ENCODE measurements at regions not wholly inside any gene's neighbourhood (a gene's known extent, or its start where the extent isn't known, plus 50 kb on each side); places are given as distances from the start of the nearest gene placed in this dataset.

DNA sequence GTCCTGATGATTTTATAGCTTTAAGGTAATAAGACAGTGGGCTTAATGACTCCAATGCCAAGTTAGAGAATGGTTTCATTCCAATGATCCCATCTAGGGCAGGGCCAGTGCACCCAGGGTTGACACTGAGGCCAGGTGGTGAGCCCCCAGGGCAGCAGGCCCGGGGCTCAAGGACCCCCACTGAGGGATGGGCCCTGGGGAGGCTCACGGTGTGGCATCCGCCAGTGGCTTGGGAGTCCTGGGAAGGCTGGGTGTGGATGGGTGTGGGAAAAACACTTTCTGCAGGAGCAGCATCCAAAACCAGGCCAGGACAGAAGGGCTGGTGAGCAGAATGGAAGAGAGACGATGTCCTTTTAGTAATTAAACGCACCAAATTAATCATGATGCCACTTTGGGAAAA, 626.3 kb downstream of the TBC1D22A start:
- Mint-ChIP-seq H3K4me3 (no peak overlapping the region), H3K27ac (no peak overlapping the region), H3K4me1 (no peaks in the 10 kb centered on the region), H3K9me3 (ENCODE audit: insufficient read depth) (no peaks in the 10 kb centered on the region), H3K27me3 (peaks cover 3% of the 10 kb centered on the region)
- Histone ChIP-seq H2AFZ (ENCODE audit: insufficient read depth, low read depth, low read length, poor library complexity, severe bottlenecking) (no peak overlapping the region), H3K9ac (ENCODE audit: low read length) (no peak overlapping the region), H4K20me1 (ENCODE audit: control insufficient read depth, insufficient read depth, low read length, poor library complexity, severe bottlenecking) (no peaks in the 10 kb centered on the region), H3K4me2 (replicated peaks; ENCODE audit: low read depth, low read length, poor library complexity, severe bottlenecking) (no peak overlapping the region), H3K4me1 (ENCODE audit: control insufficient read depth in 2 of 2, insufficient read depth in 2 of 2, low read length in 2 of 2) (no peaks in the 10 kb centered on the region), H3K9me3 (ENCODE audit: control extremely low read depth in 1 of 3, control insufficient read depth in 2 of 3, insufficient read depth in 1 of 3, low read length in 2 of 3) (no peaks in the 10 kb centered on the region), H3K4me3 (ENCODE audit: control extremely low read depth in 1 of 5, extremely low read depth in 1 of 5, insufficient read depth in 1 of 5, low read depth in 2 of 5, low read length in 4 of 5) (no peak overlapping the region), H3K36me3 (replicated peaks in 1 of 2; ENCODE audit: control extremely low read depth in 1 of 2, control insufficient read depth in 1 of 2, extremely low read depth in 1 of 2, insufficient read depth in 2 of 2, low read length in 1 of 2) (no peaks in the 10 kb centered on the region), H3K79me2 (ENCODE audit: control insufficient read depth, insufficient read depth, low read length) (no peaks in the 10 kb centered on the region), H3K27ac (ENCODE audit: low read length in 2 of 2) (no peak overlapping the region), H3K27me3 (replicated peaks in 1 of 4; ENCODE audit: control extremely low read depth in 1 of 4, control insufficient read depth in 3 of 4, insufficient read depth in 4 of 4, low read length in 3 of 4) (no peaks in the 10 kb centered on the region)
- ATAC-seq (ENCODE audit: low read depth): no peak
- TF ChIP-seq, protein P1, sequence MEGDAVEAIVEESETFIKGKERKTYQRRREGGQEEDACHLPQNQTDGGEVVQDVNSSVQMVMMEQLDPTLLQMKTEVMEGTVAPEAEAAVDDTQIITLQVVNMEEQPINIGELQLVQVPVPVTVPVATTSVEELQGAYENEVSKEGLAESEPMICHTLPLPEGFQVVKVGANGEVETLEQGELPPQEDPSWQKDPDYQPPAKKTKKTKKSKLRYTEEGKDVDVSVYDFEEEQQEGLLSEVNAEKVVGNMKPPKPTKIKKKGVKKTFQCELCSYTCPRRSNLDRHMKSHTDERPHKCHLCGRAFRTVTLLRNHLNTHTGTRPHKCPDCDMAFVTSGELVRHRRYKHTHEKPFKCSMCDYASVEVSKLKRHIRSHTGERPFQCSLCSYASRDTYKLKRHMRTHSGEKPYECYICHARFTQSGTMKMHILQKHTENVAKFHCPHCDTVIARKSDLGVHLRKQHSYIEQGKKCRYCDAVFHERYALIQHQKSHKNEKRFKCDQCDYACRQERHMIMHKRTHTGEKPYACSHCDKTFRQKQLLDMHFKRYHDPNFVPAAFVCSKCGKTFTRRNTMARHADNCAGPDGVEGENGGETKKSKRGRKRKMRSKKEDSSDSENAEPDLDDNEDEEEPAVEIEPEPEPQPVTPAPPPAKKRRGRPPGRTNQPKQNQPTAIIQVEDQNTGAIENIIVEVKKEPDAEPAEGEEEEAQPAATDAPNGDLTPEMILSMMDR (IDR thresholded peaks at IDR 0.05): no peak
- TF ChIP-seq EZH2 (IDR thresholded peaks at IDR 0.05; ENCODE audit: borderline replicate concordance, insufficient read depth, low read depth, low read length, poor library complexity, severe bottlenecking): no peak
- CTCF ChIA-PET: no interaction called here
- POLR2A ChIA-PET: no interaction called here
- 75% methylated on average over 5 of the region's 5 CpGs for WGBS (ENCODE audit: insufficient coverage)
- intact Hi-C loops (cut with micrococcal nuclease): no loop called here
- DNase-seq: no peak

DNA sequence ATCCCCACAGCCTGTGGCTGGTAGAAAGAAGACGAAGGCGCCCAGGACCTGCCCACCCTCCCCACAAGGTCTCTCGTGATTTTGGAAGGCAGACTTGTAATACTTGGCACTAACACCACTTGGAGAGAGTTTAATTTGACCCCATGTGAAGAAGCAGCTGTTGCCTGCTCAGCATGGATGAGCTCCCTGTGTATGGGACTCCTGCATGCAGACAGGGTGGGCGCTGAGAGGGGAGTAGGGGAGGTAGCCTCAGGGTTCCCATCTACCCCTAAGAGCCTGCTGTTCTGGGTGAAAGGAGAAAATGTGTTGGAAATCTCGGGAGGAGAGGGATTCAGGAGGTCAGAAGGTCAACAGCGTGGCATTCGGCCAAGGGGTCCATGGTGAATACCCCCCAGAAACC, 625.9 kb downstream of the TBC1D22A start:
- Histone ChIP-seq H3K27ac (ENCODE audit: low read length in 2 of 2) (no peak overlapping the region), H3K4me3 (ENCODE audit: control extremely low read depth in 1 of 5, extremely low read depth in 1 of 5, insufficient read depth in 1 of 5, low read depth in 2 of 5, low read length in 4 of 5) (no peak overlapping the region), H3K9me3 (ENCODE audit: control extremely low read depth in 1 of 3, control insufficient read depth in 2 of 3, insufficient read depth in 1 of 3, low read length in 2 of 3) (no peaks in the 10 kb centered on the region), H3K27me3 (replicated peaks in 1 of 4; ENCODE audit: control extremely low read depth in 1 of 4, control insufficient read depth in 3 of 4, insufficient read depth in 4 of 4, low read length in 3 of 4) (no peaks in the 10 kb centered on the region), H3K9ac (ENCODE audit: low read length) (no peak overlapping the region), H4K20me1 (ENCODE audit: control insufficient read depth, insufficient read depth, low read length, poor library complexity, severe bottlenecking) (no peaks in the 10 kb centered on the region), H3K4me2 (replicated peaks; ENCODE audit: low read depth, low read length, poor library complexity, severe bottlenecking) (no peak overlapping the region), H3K79me2 (ENCODE audit: control insufficient read depth, insufficient read depth, low read length) (no peaks in the 10 kb centered on the region), H3K36me3 (replicated peaks in 1 of 2; ENCODE audit: control extremely low read depth in 1 of 2, control insufficient read depth in 1 of 2, extremely low read depth in 1 of 2, insufficient read depth in 2 of 2, low read length in 1 of 2) (no peaks in the 10 kb centered on the region), H3K4me1 (ENCODE audit: control insufficient read depth in 2 of 2, insufficient read depth in 2 of 2, low read length in 2 of 2) (no peaks in the 10 kb centered on the region), H2AFZ (ENCODE audit: insufficient read depth, low read depth, low read length, poor library complexity, severe bottlenecking) (no peak overlapping the region)
- intact Hi-C loops (cut with micrococcal nuclease): no loop called here
- TF ChIP-seq EZH2 (IDR thresholded peaks at IDR 0.05; ENCODE audit: borderline replicate concordance, insufficient read depth, low read depth, low read length, poor library complexity, severe bottlenecking): no peak
- TF ChIP-seq, protein P1 (IDR thresholded peaks at IDR 0.05): no peak
- H3K4me3 Mint-ChIP-seq: no peak overlapping the region
- ChIA-PET CTCF (no interaction called here), POLR2A (no interaction called here)
- ATAC-seq (ENCODE audit: low read depth) (no peak), DNase-seq (no peak)
- 76% methylated on average over 2 of the region's 7 CpGs for WGBS (ENCODE audit: insufficient coverage)
- H3K27ac Mint-ChIP-seq: no peak overlapping the region
- no peaks in the 10 kb centered on the region for H3K4me1 Mint-ChIP-seq
- H3K27me3 Mint-ChIP-seq: peaks cover 3% of the 10 kb centered on the region
- no peaks in the 10 kb centered on the region for H3K9me3 Mint-ChIP-seq (ENCODE audit: insufficient read depth)
